ENCODE measurements at regions not wholly inside any gene's neighbourhood (a gene's known extent, or its start where the extent isn't known, plus 50 kb on each side); places are given as distances from the start of the nearest gene placed in this dataset.

DNA sequence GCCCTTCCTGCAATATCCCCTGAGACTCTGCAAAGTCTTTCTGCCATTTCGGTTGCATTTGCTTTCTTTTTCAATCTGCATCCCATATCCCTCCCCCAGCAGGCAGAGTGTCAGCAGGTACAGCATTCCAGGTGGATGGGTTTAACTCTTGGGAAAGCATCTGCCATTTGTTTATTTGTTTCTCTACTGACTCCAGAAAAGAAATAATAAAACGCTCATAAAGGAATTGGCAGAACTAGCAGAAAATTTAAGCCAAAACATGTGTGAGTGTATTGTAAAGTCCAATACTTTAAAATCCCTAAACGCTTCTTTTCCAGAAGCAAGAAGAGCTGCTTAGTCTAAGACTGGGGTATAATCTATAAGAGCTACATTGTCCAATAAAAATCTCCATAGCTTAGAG lies 393.8 kb downstream of the TNS3 start:
- Histone ChIP-seq H3K4me1 (peaks cover 23 to 25% of the 10 kb centered on the region in 2 donors), H3K4me3 (no peak overlapping the region), H3K27ac (no peak overlapping the region), H3K9me3 (no peaks in the 10 kb centered on the region), H3K36me3 (no peaks in the 10 kb centered on the region), H3K27me3 (no peaks in the 10 kb centered on the region)
- intact Hi-C loops (cut with DNase I; ENCODE audit: low total_unique reads) (loop anchor here (10.0 kb wide), 1 partner anchor 583 kb away; no protein-coding TSS in a partner anchor), in situ Hi-C loops (cut with MboI; ENCODE audit: low sequenced_read_pairs in 4 of 4) (loop anchor here (5.0 to 10.0 kb wide), 3 partner anchors 47 to 1273 kb away; no protein-coding TSS in a partner anchor)
- ATAC-seq (no peak), DNase-seq (no peak)
- TF ChIP-seq, protein P1, sequence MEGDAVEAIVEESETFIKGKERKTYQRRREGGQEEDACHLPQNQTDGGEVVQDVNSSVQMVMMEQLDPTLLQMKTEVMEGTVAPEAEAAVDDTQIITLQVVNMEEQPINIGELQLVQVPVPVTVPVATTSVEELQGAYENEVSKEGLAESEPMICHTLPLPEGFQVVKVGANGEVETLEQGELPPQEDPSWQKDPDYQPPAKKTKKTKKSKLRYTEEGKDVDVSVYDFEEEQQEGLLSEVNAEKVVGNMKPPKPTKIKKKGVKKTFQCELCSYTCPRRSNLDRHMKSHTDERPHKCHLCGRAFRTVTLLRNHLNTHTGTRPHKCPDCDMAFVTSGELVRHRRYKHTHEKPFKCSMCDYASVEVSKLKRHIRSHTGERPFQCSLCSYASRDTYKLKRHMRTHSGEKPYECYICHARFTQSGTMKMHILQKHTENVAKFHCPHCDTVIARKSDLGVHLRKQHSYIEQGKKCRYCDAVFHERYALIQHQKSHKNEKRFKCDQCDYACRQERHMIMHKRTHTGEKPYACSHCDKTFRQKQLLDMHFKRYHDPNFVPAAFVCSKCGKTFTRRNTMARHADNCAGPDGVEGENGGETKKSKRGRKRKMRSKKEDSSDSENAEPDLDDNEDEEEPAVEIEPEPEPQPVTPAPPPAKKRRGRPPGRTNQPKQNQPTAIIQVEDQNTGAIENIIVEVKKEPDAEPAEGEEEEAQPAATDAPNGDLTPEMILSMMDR (IDR thresholded peaks at IDR 0.05 in 4 of 5, conservative IDR thresholded peaks at IDR 0.05 in 1 of 5), result no peak
- TF ChIP-seq POLR2A (IDR thresholded peaks at IDR 0.05), result no peak

GRCh38 chr7:47186316-47186715 lies 395.6 kb downstream of the TNS3 start:
- in situ Hi-C loops (cut with MboI; ENCODE audit: low sequenced_read_pairs in 4 of 4), result loop anchor here (5.0 to 10.0 kb wide), 3 partner anchors 48 to 1272 kb away; no protein-coding TSS in a partner anchor
- Histone ChIP-seq H3K27ac (no peak overlapping the region), H3K4me1 (peaks cover 33 to 41% of the 10 kb centered on the region in 2 donors), H3K9me3 (no peaks in the 10 kb centered on the region), H3K27me3 (no peaks in the 10 kb centered on the region), H3K4me3 (no peak overlapping the region), H3K36me3 (no peaks in the 10 kb centered on the region)
- DNase-seq, result no peak
- TF ChIP-seq, protein P1 (IDR thresholded peaks at IDR 0.05 in 4 of 5, conservative IDR thresholded peaks at IDR 0.05 in 1 of 5), result no peak
- no peak for TF ChIP-seq POLR2A (IDR thresholded peaks at IDR 0.05)
- ATAC-seq, result no peak
- intact Hi-C loops (cut with DNase I; ENCODE audit: low total_unique reads), result loop anchor here (10.0 kb wide), 1 partner anchor 582 kb away; no protein-coding TSS in a partner anchor

GRCh38 chr7:47185839-47186238 lies 396.1 kb downstream of the TNS3 start:
- ATAC-seq, result no peak
- no peaks in the 10 kb centered on the region for H3K9me3 ChIP-seq
- TF ChIP-seq, protein P1 (IDR thresholded peaks at IDR 0.05 in 4 of 5, conservative IDR thresholded peaks at IDR 0.05 in 1 of 5), result no peak
- TF ChIP-seq POLR2A (IDR thresholded peaks at IDR 0.05), result no peak
- in situ Hi-C loops (cut with MboI; ENCODE audit: low sequenced_read_pairs in 4 of 4) (loop anchor here (5.0 to 10.0 kb wide), 3 partner anchors 49 to 1271 kb away; no protein-coding TSS in a partner anchor), intact Hi-C loops (cut with DNase I; ENCODE audit: low total_unique reads) (loop anchor here (10.0 kb wide), 1 partner anchor 581 kb away; no protein-coding TSS in a partner anchor)
- H3K4me1 ChIP-seq, result peaks cover 35 to 45% of the 10 kb centered on the region in 2 donors
- no peak overlapping the region for H3K4me3 ChIP-seq
- no peaks in the 10 kb centered on the region for H3K27me3 ChIP-seq
- H3K36me3 ChIP-seq, result no peaks in the 10 kb centered on the region
- no peak for DNase-seq
- peak overlapping the region in 2 of 4 donors; percentile 53 to 80 for H3K27ac ChIP-seq

DNA sequence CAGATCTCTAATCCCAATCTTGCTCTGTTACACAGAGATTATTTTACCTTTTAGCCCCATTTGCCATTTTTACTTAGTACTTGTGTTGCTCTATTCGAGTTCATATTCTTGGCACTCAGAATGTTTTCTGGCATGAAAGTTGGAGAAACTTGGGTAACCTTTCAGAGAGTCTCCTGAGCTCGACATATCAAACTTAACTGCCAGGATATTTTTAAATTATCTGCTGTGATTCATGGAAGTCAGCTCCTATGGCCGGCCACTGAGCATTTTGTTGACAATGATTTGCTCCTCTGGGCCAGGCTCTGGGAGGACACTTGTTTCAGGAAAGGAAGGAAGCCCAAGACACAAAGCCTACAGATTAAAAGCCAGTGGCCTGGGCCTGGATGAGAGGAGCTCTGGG lies 396.7 kb downstream of the TNS3 start:
- Histone ChIP-seq H3K27me3 (no peaks in the 10 kb centered on the region), H3K27ac (peak overlapping the region; percentile 33 to 80 (median 52)), H3K36me3 (no peaks in the 10 kb centered on the region), H3K4me3 (no peak overlapping the region), H3K4me1 (peaks cover 35 to 52% of the 10 kb centered on the region in 2 donors), H3K9me3 (no peaks in the 10 kb centered on the region)
- TF ChIP-seq, protein P1 (IDR thresholded peaks at IDR 0.05 in 4 of 5, conservative IDR thresholded peaks at IDR 0.05 in 1 of 5), result no peak
- TF ChIP-seq POLR2A (IDR thresholded peaks at IDR 0.05), result no peak
- in situ Hi-C loops (cut with MboI; ENCODE audit: low sequenced_read_pairs in 4 of 4) (loop anchor here (5.0 to 10.0 kb wide), 3 partner anchors 50 to 1270 kb away; no protein-coding TSS in a partner anchor), intact Hi-C loops (cut with DNase I; ENCODE audit: low total_unique reads) (loop anchor here (10.0 kb wide), 1 partner anchor 580 kb away; no protein-coding TSS in a partner anchor)
- ATAC-seq, result peak; percentile 71 to 81
- peak; percentile 40 to 45 for DNase-seq
